ENCODE measurements at regions not wholly inside any gene's neighbourhood (a gene's known extent, or its start where the extent isn't known, plus 50 kb on each side); places are given as distances from the start of the nearest gene placed in this dataset.

DNA sequence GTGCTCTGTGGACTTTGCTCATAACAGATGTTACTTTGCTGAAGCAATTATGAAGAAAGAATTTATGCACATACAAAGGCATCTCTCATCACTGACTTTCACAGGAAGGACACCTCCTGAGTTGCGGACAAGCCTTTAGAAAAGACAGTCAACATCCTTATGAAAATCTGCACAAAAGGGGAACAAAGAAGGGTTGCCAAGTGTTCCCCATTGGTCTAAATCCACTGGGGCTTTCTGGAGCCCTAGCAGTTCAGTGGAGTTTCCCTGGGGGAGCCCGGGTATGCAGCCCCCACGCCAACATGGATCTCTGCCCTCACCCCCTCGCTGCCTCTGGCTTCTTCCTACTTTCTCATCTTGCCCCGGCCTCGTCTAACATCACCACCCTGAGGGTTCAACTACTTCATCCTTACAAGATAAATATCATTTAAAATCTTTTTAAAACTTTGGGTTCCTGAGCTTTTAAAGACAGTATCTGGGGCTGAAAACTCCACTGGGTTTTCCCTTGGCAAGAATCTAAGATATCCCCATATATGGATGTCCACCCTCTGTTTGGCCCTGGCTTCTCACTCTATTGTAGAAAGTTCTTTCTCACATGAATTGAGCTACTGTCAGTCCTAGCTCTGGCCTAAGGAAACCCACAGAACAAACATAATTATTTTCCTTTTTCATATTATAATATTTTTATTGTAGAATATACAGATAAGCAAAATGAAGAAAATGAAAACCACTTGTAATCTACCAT lies 207.9 kb upstream of the RGMA start:
- peak; percentile 80 for DNase-seq

- DNase-seq: no peak
These were observed 205.9 kb upstream of the RGMA start for GRCh38 chr15:93294896-93295295.

DNA sequence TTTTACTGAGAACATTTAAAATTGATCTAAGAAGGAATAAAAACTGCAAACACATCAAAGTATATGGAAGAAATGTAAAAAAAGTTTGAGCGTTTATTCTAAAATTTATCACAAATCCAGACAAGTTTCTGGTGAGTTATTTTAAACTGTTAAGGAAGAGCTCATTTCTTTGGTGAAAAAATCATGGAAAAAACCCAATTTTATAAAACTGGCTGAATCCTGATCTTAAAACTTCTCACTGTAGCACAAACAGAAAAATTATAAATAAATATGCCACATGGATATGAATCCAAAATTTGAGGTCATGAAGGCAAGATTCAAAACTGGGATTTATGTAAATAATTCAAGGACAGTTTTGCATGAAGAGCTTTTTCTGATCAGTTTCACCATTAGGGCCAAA lies 205.1 kb upstream of the RGMA start:
- DNase-seq: no peak

DNA sequence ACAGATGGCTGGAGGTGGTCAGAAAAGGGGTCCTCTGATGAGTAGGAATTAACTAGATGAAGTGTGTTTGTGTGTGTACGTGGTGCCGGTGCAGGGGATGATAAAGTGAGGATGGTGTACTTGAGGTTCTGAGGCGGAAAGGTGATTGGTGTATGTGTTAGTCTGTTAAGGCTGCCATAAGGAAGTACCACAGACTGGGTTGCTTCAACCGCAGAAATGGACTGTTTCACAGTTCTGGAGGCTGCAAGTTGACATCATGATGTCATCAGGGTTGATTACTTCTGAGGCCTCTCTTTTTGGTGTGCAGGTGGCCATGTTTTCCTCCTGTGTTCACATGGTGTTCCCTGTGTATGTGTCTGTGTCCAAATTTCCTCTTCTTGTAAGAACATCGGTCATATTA lies 202.4 kb upstream of the RGMA start:
- peak; percentile 16 for DNase-seq

- peak; percentile 85 for DNase-seq
These were observed 201.6 kb upstream of the RGMA start for GRCh38 chr15:93290618-93290946.

DNA sequence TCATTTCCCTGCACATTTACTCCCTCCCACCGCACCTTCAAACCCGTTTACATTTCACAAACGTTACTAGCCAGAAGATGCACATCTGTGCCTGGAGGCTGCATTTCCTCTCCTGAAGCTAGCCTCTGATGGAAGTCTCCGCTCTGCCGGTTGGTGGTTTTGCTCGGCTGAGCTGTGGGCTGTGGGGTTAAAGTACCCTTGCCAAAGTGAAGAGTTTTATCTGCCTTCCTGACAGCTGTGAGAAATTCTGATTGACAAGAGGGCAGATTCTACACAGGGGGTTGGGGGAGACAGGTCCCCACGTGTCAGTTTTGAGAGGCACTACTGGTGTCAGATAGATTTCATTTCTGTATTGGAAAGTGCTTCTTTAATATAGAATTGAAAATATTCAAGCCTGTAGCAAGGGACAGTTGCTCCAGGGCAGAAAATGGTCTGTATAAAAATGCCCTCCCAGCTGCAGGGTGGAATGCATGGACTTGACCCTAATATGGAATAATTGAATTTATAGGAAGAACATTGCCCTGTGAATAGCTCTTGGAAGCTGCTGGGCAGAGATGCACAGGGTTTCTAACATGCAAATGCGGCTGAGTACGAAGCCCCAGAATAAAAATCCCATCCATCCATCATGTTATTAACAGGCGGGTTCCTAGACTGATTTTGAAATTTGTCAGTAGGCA lies 201.1 kb upstream of the RGMA start:
- DNase-seq: peak; percentile 69

GRCh38 chr15:93288728-93289294 lies 199.8 kb upstream of the RGMA start:
- DNase-seq: no peak

GRCh38 chr15:93286446-93286845 lies 197.4 kb upstream of the RGMA start:
- DNase-seq: no peak

- no peak for DNase-seq
These were observed 194.8 kb upstream of the RGMA start for GRCh38 chr15:93283854-93284253.

DNA sequence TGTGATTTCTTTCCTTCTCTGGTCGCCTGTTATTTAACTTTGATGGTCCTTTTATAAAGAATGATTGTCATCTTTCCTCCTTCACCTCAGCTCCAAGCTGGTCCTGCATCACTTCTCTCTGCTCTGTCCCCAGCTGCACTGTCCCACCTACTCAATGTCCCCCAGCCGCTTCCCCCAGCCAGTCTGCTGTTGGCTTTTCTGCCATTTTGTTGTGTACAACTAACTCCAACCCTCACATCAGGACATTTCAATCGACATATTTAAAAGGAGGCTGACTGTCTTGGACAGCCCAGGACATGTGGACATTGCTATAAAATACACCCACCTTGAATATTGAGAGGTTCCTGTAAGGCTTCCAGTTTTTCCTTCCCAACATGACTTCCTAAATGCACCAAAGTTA lies 193.8 kb upstream of the RGMA start:
- no peak for DNase-seq

DNA sequence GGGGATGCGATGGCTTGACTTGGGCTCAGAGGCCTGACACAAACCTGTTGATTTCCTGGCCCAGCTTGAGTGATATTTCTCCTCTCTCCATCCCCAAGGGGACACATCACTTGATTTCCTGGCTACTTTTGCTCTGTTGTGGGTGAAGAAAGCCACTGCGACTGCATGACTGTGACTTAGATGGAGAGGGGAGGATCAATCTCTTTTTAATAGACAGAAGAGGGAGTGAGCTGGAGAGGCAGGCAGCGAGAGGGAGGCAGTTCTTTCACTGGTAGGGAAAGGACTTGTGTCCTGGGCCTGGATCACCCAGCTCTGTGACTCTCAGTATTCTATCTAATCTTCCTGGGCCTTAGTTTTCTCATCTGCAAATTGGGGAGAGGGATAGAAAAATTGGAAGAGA lies 189.8 kb upstream of the RGMA start:
- no peak for DNase-seq

DNA sequence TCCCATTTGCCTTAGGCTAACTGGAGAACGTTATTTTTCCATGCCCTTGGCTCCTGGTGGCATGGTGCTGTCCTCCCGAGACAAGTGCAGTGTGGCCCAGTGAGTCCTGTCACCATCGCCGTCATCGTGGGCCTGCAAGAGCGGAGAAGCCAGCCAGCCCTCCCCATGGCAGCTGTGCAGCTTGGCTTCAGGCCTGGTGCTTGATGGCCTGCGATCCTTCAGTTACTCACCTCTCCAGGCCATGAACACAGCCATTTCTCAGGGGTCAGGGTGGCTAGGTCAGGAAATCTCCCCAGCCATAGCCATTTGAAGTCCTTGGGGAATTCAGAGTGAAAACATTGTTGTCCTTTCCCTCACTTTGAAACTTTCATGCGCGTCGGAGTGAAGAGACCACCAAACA lies 189.0 kb upstream of the RGMA start:
- no peak for DNase-seq

DNA sequence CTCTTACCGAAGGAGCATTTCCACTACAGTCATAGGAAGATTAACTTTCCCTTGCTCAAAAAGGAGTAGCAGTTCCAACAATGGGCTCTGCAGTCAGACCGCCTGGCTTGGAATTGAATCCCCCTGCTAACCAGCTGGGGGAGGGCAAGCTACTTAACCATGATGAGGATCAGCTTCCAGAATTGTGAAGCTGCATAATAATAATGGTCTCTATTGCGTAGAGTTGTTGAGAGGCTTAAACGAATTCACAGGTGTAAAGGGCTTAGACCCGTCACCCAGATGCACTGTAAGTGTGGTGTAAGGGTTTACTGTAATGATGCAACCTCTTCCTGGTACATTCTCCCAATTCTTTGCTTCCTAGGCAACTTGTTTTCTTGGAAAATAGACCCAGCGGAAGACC lies 185.2 kb upstream of the RGMA start:
- no peak for DNase-seq

- no peak for DNase-seq
These were observed 182.9 kb upstream of the RGMA start for GRCh38 chr15:93271871-93272270.

- no peak for DNase-seq
These were observed 182.0 kb upstream of the RGMA start for GRCh38 chr15:93270937-93271467.

DNA sequence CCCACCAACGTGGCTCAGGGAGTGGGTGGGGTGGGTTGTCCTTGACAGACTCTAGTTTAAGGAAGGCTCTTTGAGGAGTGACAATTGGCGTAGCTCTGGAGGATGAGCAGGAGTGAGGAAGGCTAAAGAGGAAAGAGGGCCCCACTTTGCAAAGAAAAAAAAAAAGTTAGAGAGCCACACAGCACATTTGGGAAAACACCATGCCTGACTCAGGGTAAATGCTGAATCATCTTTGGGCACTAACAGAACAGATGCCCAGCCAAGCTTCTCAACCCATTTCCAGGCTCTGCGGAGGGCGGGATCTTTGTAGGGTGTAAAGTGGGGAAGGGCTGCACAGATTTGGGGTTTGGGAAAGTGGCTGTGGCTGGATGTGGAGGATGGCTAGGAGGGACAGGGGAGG lies 179.1 kb upstream of the RGMA start:
- DNase-seq: no peak

DNA sequence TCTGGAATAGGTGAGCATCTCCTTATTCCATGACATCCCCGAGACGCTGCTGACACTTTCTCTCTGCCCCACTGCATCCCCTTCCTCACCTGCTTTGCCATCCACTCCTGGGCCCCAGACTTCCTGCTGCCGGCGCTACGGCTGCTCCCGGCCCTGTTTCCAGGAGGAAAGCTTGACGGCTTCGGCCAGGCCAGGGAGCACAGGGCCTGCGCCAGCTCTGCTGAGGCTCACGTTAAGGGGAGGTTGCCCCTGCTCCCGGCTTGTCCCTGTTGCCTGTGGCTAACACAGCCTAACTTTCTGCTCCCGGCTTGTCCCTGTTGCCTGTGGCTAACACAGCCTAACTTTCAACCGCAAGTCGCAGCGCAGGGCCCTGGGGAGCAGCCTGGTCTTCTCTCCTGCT lies 177.3 kb upstream of the RGMA start:
- DNase-seq: no peak

DNA sequence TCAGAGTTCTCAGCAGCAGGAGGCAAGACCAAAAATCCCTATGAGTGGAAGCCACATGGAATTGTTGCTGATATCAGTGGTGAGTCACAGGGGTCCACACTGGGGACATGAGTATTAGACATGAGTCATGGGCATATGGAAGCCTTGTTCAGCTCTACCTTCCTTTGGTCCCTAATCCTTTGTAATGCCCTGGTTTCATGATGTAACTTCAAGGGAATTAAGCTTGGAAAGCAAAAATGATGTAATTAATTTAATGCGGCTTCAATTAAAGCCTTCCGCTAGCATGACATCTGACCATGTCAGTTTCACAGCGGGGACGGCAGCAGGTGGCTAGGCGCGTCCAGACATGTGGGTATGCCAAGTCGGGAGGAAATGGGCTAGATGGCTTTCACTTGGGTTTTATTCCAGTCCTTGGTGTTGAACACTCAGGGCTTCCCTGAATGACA lies 176.1 kb upstream of the RGMA start:
- peak; percentile 79 for DNase-seq

DNA sequence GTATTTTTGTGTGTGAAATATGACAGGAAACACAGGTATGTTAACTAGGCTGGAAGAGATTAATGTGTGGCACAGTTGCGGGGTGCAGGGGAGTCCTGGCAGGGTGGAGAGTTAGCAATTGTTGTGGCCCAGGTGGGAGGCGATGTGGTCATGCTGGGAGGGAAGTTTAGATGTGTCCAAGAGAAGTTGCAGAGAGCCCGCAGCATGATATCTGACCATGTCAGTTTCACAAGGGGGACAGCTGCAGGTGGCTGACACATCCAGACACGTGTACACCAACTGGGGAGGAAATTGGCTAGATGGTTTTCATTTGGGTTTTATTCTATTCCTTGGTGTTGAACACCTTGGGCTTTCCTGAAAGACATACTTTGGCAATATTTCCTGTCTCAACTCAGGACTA lies 172.8 kb upstream of the RGMA start:
- DNase-seq: peak; percentile 31

- DNase-seq: no peak
These were observed 168.9 kb upstream of the RGMA start for GRCh38 chr15:93257920-93258319.

- no peak for DNase-seq
These were observed 164.7 kb upstream of the RGMA start for GRCh38 chr15:93253681-93254080.

DNA sequence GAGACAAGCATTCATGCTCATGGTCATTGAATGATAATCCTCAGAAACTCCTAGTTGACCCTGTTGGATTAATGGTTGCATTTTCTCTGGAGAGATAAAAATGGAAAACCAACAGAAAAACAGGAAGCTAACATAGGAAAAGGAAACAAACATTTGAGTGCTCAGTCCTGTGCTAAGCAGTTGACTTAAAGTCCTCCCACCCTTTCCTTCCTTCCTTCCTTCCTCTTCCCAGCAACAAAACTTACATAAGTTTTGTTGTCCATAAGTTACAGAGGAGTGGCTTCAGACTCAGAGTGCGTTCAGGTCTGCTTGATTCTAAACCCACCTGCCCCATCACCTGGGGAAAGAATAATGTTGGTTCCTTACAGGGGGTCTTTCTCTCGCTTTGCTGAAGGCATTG lies 163.8 kb upstream of the RGMA start:
- no peak for DNase-seq

DNA sequence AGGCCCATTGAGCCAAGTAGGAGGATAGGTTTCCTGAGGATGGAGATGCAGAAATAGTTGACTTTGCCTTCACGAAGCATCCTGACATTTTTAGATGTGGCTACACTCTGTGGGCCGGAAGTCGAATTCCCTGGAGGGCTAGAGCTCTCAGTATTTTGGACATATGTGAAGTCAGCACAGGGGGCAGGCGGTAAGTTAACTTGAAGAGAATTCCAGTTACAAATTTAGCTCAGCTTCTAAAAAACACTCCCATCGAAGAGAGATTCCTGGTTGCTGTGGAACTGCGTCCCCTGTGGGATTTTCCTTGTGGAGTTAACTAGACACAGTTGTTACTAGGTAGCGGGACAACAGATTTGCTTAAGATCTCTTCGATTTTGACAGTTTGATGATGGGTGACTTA lies 161.9 kb upstream of the RGMA start:
- DNase-seq: no peak

DNA sequence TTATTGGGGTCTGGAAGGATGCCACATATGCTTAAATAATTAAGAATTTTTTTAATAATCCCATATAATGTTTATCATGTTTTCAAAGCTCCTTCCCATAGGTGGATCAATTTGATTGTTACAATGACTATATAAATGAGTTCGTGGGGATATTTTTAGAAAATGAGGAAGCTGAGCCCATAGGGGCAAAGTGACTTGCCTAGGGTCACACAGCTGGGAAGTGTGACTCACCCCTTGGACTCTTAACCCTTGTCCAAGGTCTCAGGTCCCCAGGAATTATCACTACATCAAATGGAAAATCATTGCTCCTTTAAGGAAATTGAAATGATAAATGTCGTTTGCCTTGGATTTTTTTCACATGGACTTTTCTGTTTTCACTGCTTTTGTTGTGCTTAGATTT lies 161.2 kb upstream of the RGMA start:
- no peak for DNase-seq
